Peyer's patch (tissue), 4 donors: ENCODE measurements at regions not wholly inside any gene's neighbourhood (a gene's known extent, or its start where the extent isn't known, plus 50 kb on each side); places are given as distances from the start of the nearest gene placed in this dataset.

Experiments used
- DNase-seq, 3 donors: peaks; one replicate each; pipeline ENCODE4 v3.0.0-alpha.2; 2017 to 2019
- H3K27ac ChIP-seq, 4 donors: fragments of 200-600 bp; sonication (generic); one replicate each; pipeline ENCODE4 v1.5.1; 2016 to 2019
- H3K27me3 ChIP-seq, 2 donors: fragments of 200-600 bp; sonication (generic); one replicate each; pipeline ENCODE4 v1.5.1; 2019
- H3K36me3 ChIP-seq, 3 donors: fragments of 200-600 bp; sonication (generic); one replicate each; pipeline ENCODE4 v1.5.1; 2016 to 2019
- H3K4me1 ChIP-seq, 4 donors: fragments of 200-600 bp; sonication (generic); one replicate each; pipeline ENCODE4 v1.5.1; 2016 to 2019
- H3K4me3 ChIP-seq, 4 donors: fragments of 200-600 bp; sonication (generic); 1 replicate in 3 of 4; 2 replicates in 1 of 4; pipeline ENCODE4 v1.5.1; 2016 to 2019; ENCODE audit warnings: mild to moderate bottlenecking in 1 of 4
- H3K9me3 ChIP-seq, 4 donors: fragments of 200-600 bp; sonication (generic); one replicate each; pipeline ENCODE4 v1.5.1; 2016 to 2019; ENCODE audit warnings: mild to moderate bottlenecking in 1 of 4
- CTCF ChIP-seq, 6 experiments: fragments of 450-650 bp in 4 of 6; fragments of 200-600 bp in 2 of 6; sonication (generic) in 1 of 6; IDR thresholded peaks; one replicate each; pipeline ENCODE4 v1.5.1; 2017 to 2019; ENCODE audit warnings: antibody characterized with exemption in 6 of 6, mild to moderate bottlenecking in 3 of 6, moderate library complexity in 1 of 6
- POLR2A ChIP-seq, 2 donors: fragments of 450-650 bp; IDR thresholded peaks; one replicate each; pipeline ENCODE4 v1.5.1; 2017; ENCODE audit warnings: antibody characterized with exemption in 2 of 2, mild to moderate bottlenecking in 2 of 2, moderate library complexity in 2 of 2

DNA sequence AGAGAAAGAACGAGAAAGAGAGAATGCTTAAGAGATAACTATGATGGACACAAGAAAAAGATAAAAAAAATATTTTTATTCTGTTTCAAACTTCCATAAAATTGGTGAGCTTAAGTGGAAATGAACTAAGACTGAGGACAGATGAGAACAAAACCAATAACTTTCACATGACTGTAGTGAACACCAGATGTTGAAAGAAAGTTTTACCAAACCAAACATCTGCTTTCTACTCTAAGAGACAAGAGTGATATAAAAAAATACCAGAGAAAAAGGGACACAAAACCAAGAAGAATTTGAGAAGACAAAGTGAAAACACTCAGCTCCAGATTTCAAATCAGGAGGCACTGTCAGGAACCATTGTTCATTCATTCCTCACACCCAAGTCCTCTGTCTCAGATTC lies 147.9 kb downstream of the IMPG2 start:
- TF ChIP-seq CTCF (IDR thresholded peaks at IDR 0.05), result no peak
- TF ChIP-seq POLR2A (IDR thresholded peaks at IDR 0.05), result no peak
- H3K9me3 ChIP-seq, result no peaks in the 10 kb centered on the region
- H3K27me3 ChIP-seq, result no peaks in the 10 kb centered on the region
- H3K27ac ChIP-seq, result no peak overlapping the region
- DNase-seq, result no peak
- H3K4me3 ChIP-seq, result no peak overlapping the region
- H3K36me3 ChIP-seq, result no peaks in the 10 kb centered on the region
- H3K4me1 ChIP-seq, result no peaks in the 10 kb centered on the region

- no peak overlapping the region for H3K4me3 ChIP-seq
- H3K9me3 ChIP-seq, result no peaks in the 10 kb centered on the region
- no peaks in the 10 kb centered on the region for H3K4me1 ChIP-seq
- TF ChIP-seq CTCF (IDR thresholded peaks at IDR 0.05) (no peak), POLR2A (IDR thresholded peaks at IDR 0.05) (no peak)
- H3K27ac ChIP-seq, result no peak overlapping the region
- H3K27me3 ChIP-seq, result no peaks in the 10 kb centered on the region
- DNase-seq, result no peak
- no peaks in the 10 kb centered on the region for H3K36me3 ChIP-seq
Measured at GRCh38 chr3:101171681-101172191, 148.6 kb downstream of the IMPG2 start.

GRCh38 chr3:101170806-101171558 lies 149.4 kb downstream of the IMPG2 start:
- TF ChIP-seq CTCF (IDR thresholded peaks at IDR 0.05) (no peak), POLR2A (IDR thresholded peaks at IDR 0.05) (no peak)
- no peaks in the 10 kb centered on the region for H3K27me3 ChIP-seq
- no peaks in the 10 kb centered on the region for H3K36me3 ChIP-seq
- no peak overlapping the region for H3K4me3 ChIP-seq
- no peaks in the 10 kb centered on the region for H3K4me1 ChIP-seq
- H3K27ac ChIP-seq, result no peak overlapping the region
- DNase-seq, result no peak
- no peaks in the 10 kb centered on the region for H3K9me3 ChIP-seq

GRCh38 chr3:101170062-101170771 lies 150.2 kb downstream of the IMPG2 start:
- TF ChIP-seq POLR2A (IDR thresholded peaks at IDR 0.05) (no peak), CTCF (IDR thresholded peaks at IDR 0.05) (no peak)
- no peaks in the 10 kb centered on the region for H3K9me3 ChIP-seq
- H3K36me3 ChIP-seq, result no peaks in the 10 kb centered on the region
- peak overlapping the region in 1 of 4 donors; percentile 25 for H3K27ac ChIP-seq
- H3K4me3 ChIP-seq, result no peak overlapping the region
- H3K27me3 ChIP-seq, result no peaks in the 10 kb centered on the region
- DNase-seq, result no peak
- H3K4me1 ChIP-seq, result no peaks in the 10 kb centered on the region

DNA sequence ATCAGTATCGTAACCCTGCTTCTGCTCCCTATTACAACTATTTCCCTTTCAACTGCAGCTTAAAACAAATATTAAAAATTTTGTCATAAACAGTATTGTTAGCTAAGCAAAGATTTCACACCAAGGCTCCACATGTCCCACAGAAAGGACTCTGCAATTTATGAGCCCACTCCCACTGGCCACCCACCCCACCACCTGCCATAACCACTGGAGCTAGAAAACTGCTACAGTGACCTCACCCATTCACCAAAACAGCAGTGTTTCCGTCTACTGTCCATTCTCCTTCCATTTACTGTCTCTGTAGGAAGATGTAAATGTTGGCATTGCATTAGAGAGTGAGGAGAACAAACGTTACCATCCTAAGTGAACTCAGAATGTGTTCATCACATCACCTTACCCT lies 150.9 kb downstream of the IMPG2 start:
- no peaks in the 10 kb centered on the region for H3K36me3 ChIP-seq
- peak overlapping the region in 1 of 4 donors; percentile 31 for H3K27ac ChIP-seq
- no peaks in the 10 kb centered on the region for H3K9me3 ChIP-seq
- no peak for DNase-seq
- H3K4me1 ChIP-seq, result no peaks in the 10 kb centered on the region
- H3K4me3 ChIP-seq, result no peak overlapping the region
- no peaks in the 10 kb centered on the region for H3K27me3 ChIP-seq
- TF ChIP-seq POLR2A (IDR thresholded peaks at IDR 0.05) (no peak), CTCF (IDR thresholded peaks at IDR 0.05) (no peak)
